GM23248 (cell line): ENCODE measurements at regions not wholly inside any gene's neighbourhood (a gene's known extent, or its start where the extent isn't known, plus 50 kb on each side); places are given as distances from the start of the nearest gene placed in this dataset.

ENCODE experiments used
- EZH2 ChIP-seq: fragments of 200-600 bp; sonication (generic); IDR thresholded peaks from 2 replicates; pipeline ENCODE4 v1.6.1; 2018; ENCODE audit warnings: antibody characterized with exemption, mild to moderate bottlenecking; ENCODE audit not compliant: insufficient read depth, poor library complexity, severe bottlenecking
- EZH2phosphoT487 ChIP-seq: fragments of 200-600 bp; sonication (generic); IDR thresholded peaks from 2 replicates; pipeline ENCODE4 v1.6.1; 2018; ENCODE audit warnings: antibody characterized with exemption, moderate library complexity, mild to moderate bottlenecking, low read depth; ENCODE audit not compliant: insufficient read depth

- TF ChIP-seq EZH2 (no peak), EZH2phosphoT487 (no peak)
Measured at GRCh38 chr11:32033067-32033466, 57.8 kb upstream of the RCN1 start.
